ENCODE measurements at regions not wholly inside any gene's neighbourhood (a gene's known extent, or its start where the extent isn't known, plus 50 kb on each side); places are given as distances from the start of the nearest gene placed in this dataset.
"Not testable (repeated sequence)": the region's sequence is repeated elsewhere in the genome, so short reads cannot be mapped to it uniquely, and the experiment has no call there.

DNA sequence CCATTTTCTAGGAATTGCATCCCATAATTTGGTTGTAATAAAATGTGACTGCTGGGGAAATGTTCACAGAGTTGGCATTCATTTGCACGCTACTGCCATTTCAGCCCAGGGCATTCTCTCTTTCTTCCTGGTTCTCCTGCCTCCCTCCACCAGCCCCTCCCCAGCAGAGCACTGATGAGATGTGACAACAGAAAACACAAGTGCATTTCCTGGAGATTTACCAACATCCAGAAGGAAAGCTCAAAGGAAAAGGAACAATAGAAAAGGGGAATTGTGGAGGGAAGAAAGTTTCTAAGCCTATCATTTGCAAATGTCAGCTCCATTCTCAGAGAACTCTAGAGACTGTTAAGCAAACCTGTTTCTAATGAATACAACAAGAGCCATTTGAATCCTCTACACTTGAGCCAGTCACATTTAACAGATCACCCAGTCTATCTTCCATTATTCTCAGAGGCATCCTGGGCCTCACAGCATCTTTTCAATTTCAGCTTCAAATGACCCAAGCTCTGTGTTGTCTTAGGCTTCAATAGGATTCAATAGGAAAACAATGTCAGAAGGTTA lies 395.6 kb upstream of the PBX1 start:
- no peak for DNase-seq (ENCODE audit: low spot score)

- no peak for DNase-seq (ENCODE audit: low spot score)
Observed at GRCh38 chr1:164165466-164165865, 393.5 kb upstream of the PBX1 start.

GRCh38 chr1:164166454-164166853 lies 392.5 kb upstream of the PBX1 start:
- DNase-seq (ENCODE audit: low spot score) = not testable (repeated sequence)

DNA sequence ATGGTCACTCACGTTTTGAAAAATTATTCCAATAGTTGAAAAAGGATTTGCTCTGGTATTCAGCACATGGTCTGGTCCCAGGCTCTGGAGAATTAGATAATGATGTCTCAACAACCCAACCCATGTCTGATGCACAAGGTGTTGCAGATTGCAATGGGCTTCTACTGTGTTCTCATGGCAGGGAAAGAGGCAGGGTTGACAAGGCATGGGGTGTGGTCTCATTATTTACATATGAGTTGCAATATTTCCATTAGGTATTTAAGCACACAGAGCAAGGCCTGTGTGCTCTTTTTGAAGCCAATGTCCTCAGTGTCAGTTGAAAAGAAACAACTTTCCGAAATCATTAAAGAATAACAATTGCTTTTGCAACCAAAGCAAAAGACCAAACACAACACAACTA lies 381.9 kb upstream of the PBX1 start:
- no peak for DNase-seq (ENCODE audit: low spot score)

DNA sequence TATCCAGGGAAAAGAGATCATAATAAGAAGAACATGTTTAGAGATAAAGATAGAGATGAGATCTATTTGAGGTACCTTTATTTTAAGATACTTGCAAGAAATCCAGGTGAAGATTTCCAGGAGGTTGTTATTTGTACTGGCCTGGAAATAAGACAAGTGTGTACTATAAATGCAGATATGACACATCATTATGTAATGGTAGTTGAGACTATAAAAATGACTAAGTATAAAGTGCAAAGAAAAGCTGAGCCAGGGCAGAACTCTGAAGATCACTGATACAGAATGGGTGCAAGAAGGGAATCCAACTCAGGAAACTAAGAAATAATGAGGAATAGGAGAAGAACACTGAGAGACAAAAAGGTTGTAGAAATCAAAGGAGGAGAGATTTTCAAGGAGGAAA lies 378.2 kb upstream of the PBX1 start:
- no peak for DNase-seq (ENCODE audit: low spot score)

DNA sequence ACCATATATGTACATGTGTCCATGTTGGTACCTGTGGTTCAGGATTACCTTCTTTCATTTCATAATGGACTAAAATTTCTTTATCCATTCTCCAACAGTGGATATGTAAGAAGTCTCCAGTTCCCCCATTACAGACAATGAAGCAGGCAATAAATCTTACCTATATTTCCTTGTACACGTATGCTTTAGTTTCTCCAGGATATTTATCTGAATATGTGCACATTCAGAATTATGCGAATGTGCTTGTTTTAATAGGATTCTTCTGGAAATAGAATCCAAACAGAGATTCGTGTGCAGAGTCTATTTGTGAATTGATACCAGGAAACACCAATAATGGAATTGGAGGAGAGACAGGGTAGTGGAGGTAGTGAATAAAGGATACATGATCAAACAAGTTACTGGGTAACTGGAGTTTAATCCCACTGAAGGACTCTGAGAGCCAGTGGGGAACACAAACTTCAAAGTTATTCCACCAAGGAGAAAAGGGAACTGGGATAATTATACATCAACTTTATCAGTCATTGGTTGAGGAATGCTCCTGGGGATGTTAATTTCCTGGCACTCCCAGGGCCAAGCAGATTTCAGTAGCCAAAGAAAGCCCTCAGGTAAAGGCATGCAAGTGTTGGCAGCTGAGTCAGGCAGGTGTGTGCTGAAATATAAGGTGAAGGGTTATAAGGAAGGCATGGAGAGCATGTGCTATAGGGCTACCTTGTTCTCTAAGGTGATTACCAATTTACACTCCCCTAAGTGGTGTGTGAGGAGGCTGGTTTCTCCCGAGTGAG lies 374.9 kb upstream of the PBX1 start:
- DNase-seq (ENCODE audit: low spot score) = no peak

DNA sequence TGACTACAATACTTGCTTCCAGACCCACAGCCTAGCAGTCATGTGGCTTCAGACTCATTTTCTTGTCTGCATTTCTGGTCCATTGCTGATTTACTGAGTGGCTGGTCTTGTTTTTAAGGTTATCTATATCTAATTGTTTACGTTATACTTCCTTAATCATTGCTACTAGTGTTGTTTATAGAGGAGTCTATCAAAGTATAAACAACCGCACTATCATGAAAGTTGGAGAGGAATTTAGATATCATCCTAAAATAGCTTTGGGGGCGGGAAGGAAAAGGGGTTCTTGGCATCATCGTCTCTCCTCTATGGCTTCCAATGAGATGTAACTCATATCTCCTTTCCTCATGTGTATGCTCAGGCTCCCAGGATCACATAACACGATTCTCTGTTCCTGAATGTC lies 372.1 kb upstream of the PBX1 start:
- DNase-seq (ENCODE audit: low spot score) = no peak

GRCh38 chr1:164188497-164188896 lies 370.5 kb upstream of the PBX1 start:
- DNase-seq (ENCODE audit: low spot score) = no peak

DNA sequence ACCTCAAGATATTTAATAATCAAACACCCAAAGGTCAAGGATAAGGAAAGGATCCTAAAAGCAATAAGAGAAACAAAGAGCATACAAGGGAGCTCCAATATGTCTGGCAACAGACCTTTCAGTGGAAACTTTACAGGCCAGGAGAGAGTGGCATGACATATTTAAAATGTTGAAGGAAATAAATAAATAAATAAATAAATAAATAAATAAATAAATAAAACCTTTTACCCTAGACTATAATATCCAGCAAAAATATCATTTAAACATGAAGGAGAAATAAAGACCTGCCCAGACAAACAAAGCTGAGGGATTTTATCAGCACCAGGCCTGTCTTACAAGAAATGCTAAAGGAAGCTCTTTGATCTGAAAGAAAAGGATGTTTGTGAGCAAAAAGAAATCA lies 367.8 kb upstream of the PBX1 start:
- DNase-seq (ENCODE audit: low spot score) = no peak

- no peak for DNase-seq (ENCODE audit: low spot score)
Observed at GRCh38 chr1:164210211-164210739, 348.7 kb upstream of the PBX1 start.

- no peak for DNase-seq (ENCODE audit: low spot score)
Observed at GRCh38 chr1:164223378-164223777, 335.6 kb upstream of the PBX1 start.

GRCh38 chr1:164225011-164225410 lies 334.0 kb upstream of the PBX1 start:
- no peak for DNase-seq (ENCODE audit: low spot score)

DNA sequence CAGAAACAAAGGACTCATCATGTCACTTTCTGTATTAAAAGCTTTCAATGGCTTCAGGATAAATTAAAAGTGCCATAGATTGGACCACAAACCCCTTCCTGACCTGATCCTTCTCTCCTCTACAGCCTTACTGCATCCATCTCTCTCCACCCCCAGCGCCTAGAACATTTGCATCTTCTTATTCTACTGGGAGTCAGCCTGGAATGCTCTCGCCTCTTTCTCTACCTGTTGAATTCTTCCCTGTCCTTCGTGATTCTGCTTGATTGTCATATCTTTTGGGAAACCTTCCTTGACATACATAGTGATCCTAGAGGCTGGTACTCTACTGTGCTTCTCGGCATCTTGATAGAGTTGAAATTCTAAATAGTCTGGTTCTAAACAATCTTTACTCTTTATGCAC lies 332.0 kb upstream of the PBX1 start:
- no peak for DNase-seq (ENCODE audit: low spot score)

DNA sequence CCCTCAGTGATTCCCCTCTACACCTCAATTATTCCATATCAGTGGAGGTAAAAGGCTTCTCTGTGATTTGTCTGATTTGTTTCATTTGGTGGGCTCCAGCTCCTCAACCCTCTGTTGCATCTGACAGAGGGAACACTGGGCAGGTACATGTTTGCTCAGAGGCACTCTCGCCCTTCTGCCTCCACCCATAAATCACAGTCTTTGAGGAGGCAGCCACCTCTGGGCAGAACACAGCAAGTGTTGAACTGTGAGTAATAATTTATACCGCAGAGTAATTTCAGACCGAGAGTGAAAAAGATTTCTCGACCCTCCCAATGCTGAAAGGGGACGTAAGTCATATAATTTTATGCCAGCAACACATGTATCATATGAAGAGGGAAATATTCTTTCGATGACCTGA lies 330.1 kb upstream of the PBX1 start:
- no peak for DNase-seq (ENCODE audit: low spot score)

DNA sequence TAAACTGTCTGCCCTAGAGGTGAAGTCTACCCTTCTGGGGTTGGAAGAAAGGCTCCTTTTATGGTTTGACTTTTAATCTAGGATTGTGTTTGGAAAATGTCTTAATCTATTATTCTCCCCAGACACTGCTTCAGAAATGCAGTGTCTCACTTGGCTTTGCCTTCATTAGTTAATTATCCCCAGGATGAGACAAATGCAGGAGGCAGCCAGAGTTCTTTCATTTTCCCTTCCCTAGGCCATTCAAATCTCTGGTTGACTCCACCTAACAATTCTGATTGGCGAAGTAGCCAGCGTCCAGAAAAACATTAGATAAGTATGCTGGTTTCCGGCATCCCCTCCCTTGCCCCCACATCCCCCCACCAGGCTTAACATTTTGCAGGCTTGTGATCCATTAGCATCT lies 325.8 kb upstream of the PBX1 start:
- no peak for DNase-seq (ENCODE audit: low spot score)

DNA sequence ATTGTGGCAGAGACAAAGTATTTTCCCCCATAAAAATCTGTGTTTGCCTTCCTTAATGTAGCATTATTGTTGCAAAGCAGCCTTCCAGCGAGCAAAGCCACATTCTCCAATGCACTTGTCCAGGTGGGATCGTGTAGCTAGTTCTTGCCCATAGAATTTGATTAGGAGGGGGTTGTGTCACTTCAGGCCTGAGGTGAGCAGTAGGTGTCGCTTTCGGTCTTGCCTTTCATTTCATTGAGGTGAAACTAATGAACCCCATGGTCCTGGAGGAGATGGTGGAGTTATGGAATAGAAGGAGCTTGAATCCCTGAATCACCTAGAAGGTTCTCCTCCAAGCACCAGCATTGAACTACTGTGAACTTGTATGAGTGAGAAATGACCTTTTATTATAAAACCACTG lies 318.9 kb upstream of the PBX1 start:
- no peak for DNase-seq (ENCODE audit: low spot score)

DNA sequence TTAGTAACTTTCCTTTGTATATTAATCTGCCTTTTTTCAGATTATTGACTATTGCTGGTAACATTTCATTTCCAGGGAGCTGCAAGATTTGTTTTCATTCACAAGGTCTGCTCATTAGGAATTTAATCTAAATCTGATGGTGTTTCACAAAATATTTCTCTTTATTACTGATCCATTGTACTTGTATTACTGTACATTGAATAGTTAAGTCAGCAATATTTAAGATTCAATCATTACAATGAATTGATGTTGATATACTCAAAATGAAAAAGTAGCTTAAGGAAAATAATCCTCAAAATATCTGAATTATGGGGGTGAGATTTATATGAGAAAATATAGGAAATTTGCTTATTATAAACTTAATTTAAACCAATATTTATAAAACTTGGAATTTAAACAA lies 308.6 kb upstream of the PBX1 start:
- DNase-seq (ENCODE audit: low spot score) = no peak

DNA sequence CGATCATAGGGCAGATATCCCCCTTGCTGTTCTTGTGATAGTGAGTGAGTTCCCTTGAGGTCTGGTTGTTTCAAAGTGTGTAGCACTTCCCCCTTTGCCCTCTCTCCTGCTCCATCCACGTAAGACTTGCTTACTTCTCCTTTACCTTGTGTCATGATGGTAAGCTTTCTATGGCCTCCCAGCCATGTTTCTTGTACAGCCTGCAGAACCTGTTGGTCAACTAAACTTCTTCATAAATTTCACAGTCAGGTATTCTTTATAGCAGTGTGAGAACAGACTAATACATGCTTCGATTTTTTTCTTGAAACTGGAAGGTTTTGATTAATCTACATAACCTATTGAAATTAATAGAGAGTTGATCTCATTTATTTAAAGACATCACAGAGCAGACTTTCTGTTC lies 302.5 kb upstream of the PBX1 start:
- DNase-seq (ENCODE audit: low spot score) = no peak

GRCh38 chr1:164261691-164262240 lies 297.2 kb upstream of the PBX1 start:
- DNase-seq (ENCODE audit: low spot score) = no peak

DNA sequence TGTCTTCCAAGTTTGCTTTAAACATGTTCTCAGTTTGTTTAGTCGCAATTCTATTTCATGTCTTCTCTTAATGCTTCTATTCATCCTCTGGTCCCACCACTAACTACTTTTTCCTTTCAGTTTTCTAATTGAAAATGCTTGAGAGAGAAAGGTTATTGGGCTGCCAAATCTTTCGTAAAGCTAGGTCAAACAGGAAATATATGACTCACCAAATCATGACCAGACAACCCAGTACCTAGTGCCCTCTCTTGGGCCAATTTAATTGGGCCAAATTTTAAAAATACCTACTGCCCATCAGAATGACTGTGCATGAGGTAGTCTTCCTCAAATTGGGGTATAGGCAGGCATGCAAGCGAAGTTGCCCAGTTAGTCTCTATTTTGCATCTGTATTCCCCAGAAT lies 295.4 kb upstream of the PBX1 start:
- DNase-seq (ENCODE audit: low spot score) = no peak

- no peak for DNase-seq (ENCODE audit: low spot score)
Observed at GRCh38 chr1:164265232-164265631, 293.8 kb upstream of the PBX1 start.

GRCh38 chr1:164272156-164272555 lies 286.8 kb upstream of the PBX1 start:
- no peak for DNase-seq (ENCODE audit: low spot score)

DNA sequence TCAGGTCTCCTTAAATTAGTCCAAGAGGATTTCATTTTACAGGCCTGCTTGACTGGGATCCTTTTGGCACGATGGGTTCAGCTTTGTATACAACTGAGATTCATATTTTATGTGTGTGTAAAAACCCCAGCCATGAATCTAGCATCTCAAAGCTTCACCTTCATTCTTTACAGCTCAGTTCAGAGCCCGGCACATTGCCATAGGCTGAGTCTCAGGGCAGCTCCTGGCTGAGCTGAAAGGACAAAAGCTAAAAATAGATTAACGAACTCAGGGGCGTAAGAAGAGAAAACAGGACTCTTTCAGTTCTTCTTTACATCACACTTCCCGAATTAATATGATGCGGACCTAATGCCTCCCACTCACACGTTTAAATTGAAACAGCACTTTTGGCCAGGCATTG lies 262.8 kb upstream of the PBX1 start:
- no peak for DNase-seq (ENCODE audit: low spot score)

DNA sequence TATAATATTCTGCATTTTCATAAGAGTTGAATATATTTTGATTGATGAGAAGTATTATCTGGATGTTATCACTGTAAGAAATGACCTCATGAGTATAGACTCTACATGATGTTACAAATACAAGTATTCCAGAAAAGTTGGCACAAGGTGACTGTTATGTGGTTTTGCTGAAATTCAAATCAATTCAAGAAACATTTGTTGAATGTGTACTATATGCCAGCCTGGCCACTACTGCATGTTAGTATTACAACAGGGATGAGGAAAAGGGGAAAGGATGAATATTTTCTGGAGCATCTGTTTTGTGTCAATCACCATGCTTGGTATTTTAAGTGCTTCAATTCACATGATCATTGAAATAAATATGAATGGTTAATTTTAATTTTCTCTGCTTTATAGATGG lies 250.9 kb upstream of the PBX1 start:
- DNase-seq (ENCODE audit: low spot score) = no peak

Data from kidney capillary endothelial cell (primary cell).